Right lobe of liver (tissue), 4 donors: ENCODE measurements at regions not wholly inside any gene's neighbourhood (a gene's known extent, or its start where the extent isn't known, plus 50 kb on each side); places are given as distances from the start of the nearest gene placed in this dataset.

ENCODE experiments used
- CTCF ChIP-seq, 4 donors: fragments of 200-600 bp in 3 of 4; fragments of 450-650 bp in 1 of 4; IDR thresholded peaks; one replicate each; pipeline versions ENCODE4 v1.5.1 to v1.8.0; 2016 to 2022; ENCODE audit warnings: antibody characterized with exemption in 4 of 4, mild to moderate bottlenecking in 2 of 4
- POLR2A ChIP-seq: fragments of 450-650 bp; IDR thresholded peaks from one replicate; pipeline ENCODE4 v1.6.1; 2017; ENCODE audit warnings: antibody characterized with exemption, mild to moderate bottlenecking
- donor health status: DM: no; HTN: no; CAD: no.
- donor health status: DM: no; HTN: no; CAD: no.
- donor health status: DM: no; HTN: yes; CAD: no.

- no peak for TF ChIP-seq CTCF (IDR thresholded peaks at IDR 0.05)
- no peak for TF ChIP-seq POLR2A
Measured at GRCh38 chr22:47384977-47385376, 622.5 kb downstream of the TBC1D22A start.
